Rectal smooth muscle tissue (tissue), 1 donor: ENCODE measurements at regions not wholly inside any gene's neighbourhood (a gene's known extent, or its start where the extent isn't known, plus 50 kb on each side); places are given as distances from the start of the nearest gene placed in this dataset.
"Not testable (repeated sequence)": the region's sequence is repeated elsewhere in the genome, so short reads cannot be mapped to it uniquely, and the experiment has no call there.

Experiments used
- H3K27ac ChIP-seq: one replicate; pipeline ENCODE4 v1.7.0; 2013; ENCODE audit warnings: low read depth, low read length, inconsistent platforms
- H3K27me3 ChIP-seq: one replicate; pipeline ENCODE4 v1.7.0; 2013; ENCODE audit warnings: low read length; ENCODE audit not compliant: control insufficient read depth, insufficient read depth
- H3K36me3 ChIP-seq: one replicate; pipeline ENCODE4 v1.7.0; 2013; ENCODE audit warnings: low read length; ENCODE audit not compliant: control insufficient read depth, insufficient read depth
- H3K4me1 ChIP-seq: one replicate; pipeline ENCODE4 v1.7.0; 2013; ENCODE audit warnings: low read length; ENCODE audit not compliant: control insufficient read depth, insufficient read depth
- H3K4me3 ChIP-seq: one replicate; pipeline ENCODE4 v1.7.0; 2013; ENCODE audit warnings: low read length
- H3K9ac ChIP-seq: one replicate; pipeline ENCODE4 v1.7.0; 2013; ENCODE audit warnings: low read length

GRCh38 chr22:41023299-41023623 lies 69.1 kb upstream of the EP300 start:
- Histone ChIP-seq H3K9ac (no peak overlapping the region), H3K27ac (peak overlapping the region; percentile 96), H3K4me3 (no peak overlapping the region)

GRCh38 chr22:41028841-41029240 lies 63.6 kb upstream of the EP300 start:
- Histone ChIP-seq H3K27ac (no peak overlapping the region), H3K36me3 (no peaks in the 10 kb centered on the region), H3K4me3 (no peak overlapping the region), H3K9ac (no peak overlapping the region), H3K4me1 (no peaks in the 10 kb centered on the region), H3K27me3 (no peaks in the 10 kb centered on the region)

More at GRCh38 chr22:41023299-41023623, 69.1 kb upstream of the EP300 start:
- Histone ChIP-seq H3K4me1 (peaks cover 7% of the 10 kb centered on the region), H3K27me3 (no peaks in the 10 kb centered on the region), H3K36me3 (no peaks in the 10 kb centered on the region)

- H3K4me3 ChIP-seq = no peak overlapping the region
- no peaks in the 10 kb centered on the region for H3K36me3 ChIP-seq
- no peaks in the 10 kb centered on the region for H3K4me1 ChIP-seq
- H3K9ac ChIP-seq = no peak overlapping the region
- H3K27me3 ChIP-seq = no peaks in the 10 kb centered on the region
- no peak overlapping the region for H3K27ac ChIP-seq
Observed at GRCh38 chr22:41030891-41031290, 61.5 kb upstream of the EP300 start.

GRCh38 chr22:41034706-41035105 lies 57.7 kb upstream of the EP300 start:
- no peak overlapping the region for H3K9ac ChIP-seq
- no peak overlapping the region for H3K4me3 ChIP-seq
- no peaks in the 10 kb centered on the region for H3K27me3 ChIP-seq
- no peaks in the 10 kb centered on the region for H3K4me1 ChIP-seq
- no peaks in the 10 kb centered on the region for H3K36me3 ChIP-seq
- H3K27ac ChIP-seq = no peak overlapping the region

GRCh38 chr22:41036924-41037323 lies 55.5 kb upstream of the EP300 start:
- Histone ChIP-seq H3K27me3 (no peaks in the 10 kb centered on the region), H3K4me1 (no peaks in the 10 kb centered on the region), H3K36me3 (no peaks in the 10 kb centered on the region), H3K4me3 (no peak overlapping the region), H3K9ac (no peak overlapping the region), H3K27ac (no peak overlapping the region)

- Histone ChIP-seq H3K27ac (no peak overlapping the region), H3K27me3 (no peaks in the 10 kb centered on the region), H3K9ac (no peak overlapping the region), H3K36me3 (no peaks in the 10 kb centered on the region), H3K4me3 (no peak overlapping the region), H3K4me1 (no peaks in the 10 kb centered on the region)
Observed at GRCh38 chr22:41038732-41039131, 53.7 kb upstream of the EP300 start.

- not testable (repeated sequence) for H3K27ac ChIP-seq, H3K9ac ChIP-seq, H3K27me3 ChIP-seq, H3K36me3 ChIP-seq, H3K4me3 ChIP-seq, H3K4me1 ChIP-seq
Observed at GRCh38 chr22:41039641-41040040, 52.8 kb upstream of the EP300 start.

- H3K27me3 ChIP-seq = no peaks in the 10 kb centered on the region
- H3K4me3 ChIP-seq = no peak overlapping the region
- no peak overlapping the region for H3K27ac ChIP-seq
- H3K9ac ChIP-seq = no peak overlapping the region
- H3K4me1 ChIP-seq = no peaks in the 10 kb centered on the region
- no peaks in the 10 kb centered on the region for H3K36me3 ChIP-seq
Observed at GRCh38 chr22:41040483-41040882, 51.9 kb upstream of the EP300 start.

GRCh38 chr22:41041532-41041931 lies 50.9 kb upstream of the EP300 start:
- no peaks in the 10 kb centered on the region for H3K36me3 ChIP-seq
- H3K4me1 ChIP-seq = no peaks in the 10 kb centered on the region
- no peak overlapping the region for H3K4me3 ChIP-seq
- no peak overlapping the region for H3K27ac ChIP-seq
- no peaks in the 10 kb centered on the region for H3K27me3 ChIP-seq
- no peak overlapping the region for H3K9ac ChIP-seq
